ENCODE measurements at regions not wholly inside any gene's neighbourhood (a gene's known extent, or its start where the extent isn't known, plus 50 kb on each side); places are given as distances from the start of the nearest gene placed in this dataset.

DNA sequence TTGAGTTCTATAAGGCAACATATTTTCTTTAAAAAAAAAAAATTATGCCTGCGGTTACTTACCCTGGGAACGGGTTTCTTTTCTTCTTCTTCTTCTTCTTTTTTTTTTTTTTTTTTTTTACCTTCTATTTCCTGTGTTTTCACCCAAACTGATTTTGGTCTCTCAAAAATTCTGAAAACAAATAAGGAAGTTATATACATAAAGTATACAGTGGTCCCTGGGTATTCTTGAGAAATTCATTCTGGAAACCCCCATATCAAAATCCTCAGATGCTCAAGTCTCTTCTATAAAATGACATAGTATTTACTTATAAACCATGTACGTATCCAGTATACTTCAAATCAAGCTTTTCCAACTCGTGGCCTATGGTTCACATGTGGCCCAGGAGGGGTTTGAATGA, 326.7 kb downstream of the MAT2B start:
- Histone ChIP-seq H3K27ac (ENCODE audit: low read depth in 2 of 2, low read length in 1 of 2) (no peak overlapping the region), H3K9me3 (ENCODE audit: control insufficient read depth in 2 of 2, insufficient read depth in 1 of 2, low read depth in 1 of 2, low read length in 1 of 2) (no peaks in the 10 kb centered on the region), H3K4me1 (ENCODE audit: control insufficient read depth in 2 of 2, insufficient read depth in 2 of 2, low read length in 1 of 2) (no peaks in the 10 kb centered on the region), H3K27me3 (ENCODE audit: control insufficient read depth in 1 of 2, insufficient read depth in 2 of 2, low read length in 2 of 2) (no peaks in the 10 kb centered on the region), H3K4me3 (ENCODE audit: low read depth in 1 of 2, low read length in 2 of 2) (no peak overlapping the region), H3K36me3 (ENCODE audit: control insufficient read depth in 2 of 2, insufficient read depth in 2 of 2, low read length in 1 of 2) (no peaks in the 10 kb centered on the region)
- WGBS, 2 donors: 81 to 83% methylated on average over 4 of the region's 4 CpGs

DNA sequence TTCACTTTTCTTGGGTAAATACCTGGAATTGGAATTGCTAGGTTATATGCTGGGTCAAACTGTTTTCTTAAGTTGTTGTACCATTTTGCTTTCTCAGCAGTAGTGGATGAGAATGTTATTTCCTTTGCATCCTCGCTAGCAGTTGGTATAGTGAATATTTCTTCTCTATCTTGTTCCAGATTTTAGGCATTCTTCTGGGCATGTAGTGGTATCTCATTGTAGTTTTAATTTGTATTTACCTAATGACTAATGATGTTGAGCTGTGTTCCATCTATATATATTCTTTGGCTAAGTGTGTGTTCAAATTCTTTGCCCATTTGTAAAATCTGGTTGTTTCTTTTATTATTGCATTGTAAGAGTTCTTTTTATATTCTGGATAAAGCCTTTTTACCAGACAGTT, 333.3 kb downstream of the MAT2B start:
- H3K9me3 ChIP-seq (ENCODE audit: control insufficient read depth in 2 of 2, insufficient read depth in 1 of 2, low read depth in 1 of 2, low read length in 1 of 2): no peaks in the 10 kb centered on the region
- no peak overlapping the region for H3K4me3 ChIP-seq (ENCODE audit: low read depth in 1 of 2, low read length in 2 of 2)
- H3K27ac ChIP-seq (ENCODE audit: low read depth in 2 of 2, low read length in 1 of 2): no peak overlapping the region
- no peaks in the 10 kb centered on the region for H3K4me1 ChIP-seq (ENCODE audit: control insufficient read depth in 2 of 2, insufficient read depth in 2 of 2, low read length in 1 of 2)
- 67 to 80% methylated on average over 1 of the region's 1 CpG for WGBS, 2 donors
- H3K27me3 ChIP-seq (ENCODE audit: control insufficient read depth in 1 of 2, insufficient read depth in 2 of 2, low read length in 2 of 2): no peaks in the 10 kb centered on the region
- no peaks in the 10 kb centered on the region for H3K36me3 ChIP-seq (ENCODE audit: control insufficient read depth in 2 of 2, insufficient read depth in 2 of 2, low read length in 1 of 2)

DNA sequence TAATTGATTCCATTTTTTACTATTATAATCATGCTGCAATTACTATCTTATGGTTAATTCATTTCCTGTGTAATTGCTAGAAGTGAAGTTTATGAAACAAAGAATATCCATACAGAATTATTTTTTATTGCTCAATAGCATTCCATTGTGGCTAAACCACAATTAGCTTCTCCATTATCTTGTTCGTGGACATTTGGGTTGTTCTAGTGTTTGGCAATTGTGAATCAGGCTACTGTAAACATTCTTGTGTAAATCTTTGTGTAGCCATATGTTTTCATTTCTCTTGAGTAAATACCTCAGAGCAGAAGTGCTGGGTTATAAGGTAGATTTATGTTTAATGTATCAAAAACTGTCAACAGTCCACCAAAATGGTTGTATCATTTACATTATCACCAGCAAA, 341.1 kb downstream of the MAT2B start:
- H3K36me3 ChIP-seq (ENCODE audit: control insufficient read depth in 2 of 2, insufficient read depth in 2 of 2, low read length in 1 of 2): no peaks in the 10 kb centered on the region
- H3K4me1 ChIP-seq (ENCODE audit: control insufficient read depth in 2 of 2, insufficient read depth in 2 of 2, low read length in 1 of 2): no peaks in the 10 kb centered on the region
- WGBS, 2 donors: 15 to 31% methylated on average over 1 of the region's 1 CpG
- no peaks in the 10 kb centered on the region for H3K27me3 ChIP-seq (ENCODE audit: control insufficient read depth in 1 of 2, insufficient read depth in 2 of 2, low read length in 2 of 2)
- H3K9me3 ChIP-seq (ENCODE audit: control insufficient read depth in 2 of 2, insufficient read depth in 1 of 2, low read depth in 1 of 2, low read length in 1 of 2): no peaks in the 10 kb centered on the region
- H3K27ac ChIP-seq (ENCODE audit: low read depth in 2 of 2, low read length in 1 of 2): no peak overlapping the region
- H3K4me3 ChIP-seq (ENCODE audit: low read depth in 1 of 2, low read length in 2 of 2): no peak overlapping the region

DNA sequence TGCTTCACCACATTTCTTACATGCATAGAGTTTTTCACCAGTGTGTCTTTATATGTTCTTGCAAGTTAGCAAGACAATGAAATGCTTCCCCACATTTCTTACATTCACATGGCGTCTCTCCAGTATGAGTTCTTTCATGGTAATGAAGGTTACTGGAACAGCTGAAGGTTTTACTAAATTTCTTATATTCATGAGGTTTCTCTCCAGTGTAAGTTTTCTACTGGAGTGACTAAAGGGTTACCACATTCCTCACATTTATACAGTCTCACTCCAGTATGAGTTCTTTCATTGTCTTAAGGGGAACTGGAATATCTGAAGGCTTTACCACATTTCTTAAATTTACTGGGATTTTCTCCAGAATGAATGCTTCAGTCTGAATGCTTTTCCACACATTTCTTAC, 350.3 kb downstream of the MAT2B start:
- Histone ChIP-seq H3K36me3 (ENCODE audit: control insufficient read depth in 2 of 2, insufficient read depth in 2 of 2, low read length in 1 of 2) (no peaks in the 10 kb centered on the region), H3K27ac (ENCODE audit: low read depth in 2 of 2, low read length in 1 of 2) (no peak overlapping the region), H3K9me3 (ENCODE audit: control insufficient read depth in 2 of 2, insufficient read depth in 1 of 2, low read depth in 1 of 2, low read length in 1 of 2) (no peaks in the 10 kb centered on the region), H3K4me1 (ENCODE audit: control insufficient read depth in 2 of 2, insufficient read depth in 2 of 2, low read length in 1 of 2) (no peaks in the 10 kb centered on the region), H3K27me3 (ENCODE audit: control insufficient read depth in 1 of 2, insufficient read depth in 2 of 2, low read length in 2 of 2) (no peaks in the 10 kb centered on the region), H3K4me3 (ENCODE audit: low read depth in 1 of 2, low read length in 2 of 2) (no peak overlapping the region)
- WGBS, 2 donors: 82 to 87% methylated on average over 1 of the region's 1 CpG

DNA sequence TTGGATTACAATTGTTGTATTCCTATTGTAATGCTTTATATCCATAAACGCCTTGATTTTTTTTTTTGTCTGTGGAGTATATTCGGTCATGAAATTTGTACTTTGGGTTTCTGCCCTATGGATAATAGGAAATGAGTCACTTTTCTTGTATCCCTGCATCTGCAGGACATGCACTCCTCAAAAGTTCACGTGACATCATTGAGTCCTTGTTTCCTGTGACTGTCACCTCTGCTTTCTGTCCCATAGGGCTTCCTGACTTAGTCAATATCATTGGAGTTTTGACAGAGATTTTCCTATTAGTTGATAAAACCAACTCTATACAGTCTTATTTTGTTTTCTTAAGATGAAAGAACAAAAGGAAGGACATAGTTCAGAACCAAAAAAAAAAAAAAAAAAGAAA, 356.3 kb downstream of the MAT2B start:
- Histone ChIP-seq H3K4me3 (ENCODE audit: low read depth in 1 of 2, low read length in 2 of 2) (no peak overlapping the region), H3K27ac (ENCODE audit: low read depth in 2 of 2, low read length in 1 of 2) (no peak overlapping the region), H3K27me3 (ENCODE audit: control insufficient read depth in 1 of 2, insufficient read depth in 2 of 2, low read length in 2 of 2) (no peaks in the 10 kb centered on the region), H3K4me1 (ENCODE audit: control insufficient read depth in 2 of 2, insufficient read depth in 2 of 2, low read length in 1 of 2) (no peaks in the 10 kb centered on the region), H3K36me3 (ENCODE audit: control insufficient read depth in 2 of 2, insufficient read depth in 2 of 2, low read length in 1 of 2) (no peaks in the 10 kb centered on the region), H3K9me3 (ENCODE audit: control insufficient read depth in 2 of 2, insufficient read depth in 1 of 2, low read depth in 1 of 2, low read length in 1 of 2) (no peaks in the 10 kb centered on the region)
- 75 to 78% methylated on average over 3 of the region's 3 CpGs for WGBS, 2 donors

DNA sequence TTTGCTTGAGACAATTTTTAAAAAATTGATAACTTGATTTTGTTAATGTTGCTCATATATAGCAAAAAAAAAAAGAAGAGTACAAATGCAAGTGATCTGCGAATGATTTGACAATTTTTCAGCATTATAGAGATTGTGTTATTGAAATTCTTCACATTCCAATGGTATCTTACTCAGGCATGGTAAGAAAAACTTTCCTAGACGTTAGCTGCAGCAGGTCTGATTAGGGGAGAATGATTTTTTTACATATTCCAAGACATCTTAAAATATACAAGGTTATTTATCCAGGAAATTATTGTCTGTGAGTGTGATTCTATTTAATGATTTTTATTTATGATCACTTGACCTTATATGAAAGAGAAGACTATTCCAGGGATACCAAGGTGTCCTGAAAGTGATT, 361.9 kb downstream of the MAT2B start:
- no peaks in the 10 kb centered on the region for H3K9me3 ChIP-seq (ENCODE audit: control insufficient read depth in 2 of 2, insufficient read depth in 1 of 2, low read depth in 1 of 2, low read length in 1 of 2)
- no peaks in the 10 kb centered on the region for H3K4me1 ChIP-seq (ENCODE audit: control insufficient read depth in 2 of 2, insufficient read depth in 2 of 2, low read length in 1 of 2)
- no peaks in the 10 kb centered on the region for H3K27me3 ChIP-seq (ENCODE audit: control insufficient read depth in 1 of 2, insufficient read depth in 2 of 2, low read length in 2 of 2)
- 44 to 45% methylated on average over 2 of the region's 2 CpGs for WGBS, 2 donors
- H3K36me3 ChIP-seq (ENCODE audit: control insufficient read depth in 2 of 2, insufficient read depth in 2 of 2, low read length in 1 of 2): no peaks in the 10 kb centered on the region
- H3K27ac ChIP-seq (ENCODE audit: low read depth in 2 of 2, low read length in 1 of 2): no peak overlapping the region
- no peak overlapping the region for H3K4me3 ChIP-seq (ENCODE audit: low read depth in 1 of 2, low read length in 2 of 2)

DNA sequence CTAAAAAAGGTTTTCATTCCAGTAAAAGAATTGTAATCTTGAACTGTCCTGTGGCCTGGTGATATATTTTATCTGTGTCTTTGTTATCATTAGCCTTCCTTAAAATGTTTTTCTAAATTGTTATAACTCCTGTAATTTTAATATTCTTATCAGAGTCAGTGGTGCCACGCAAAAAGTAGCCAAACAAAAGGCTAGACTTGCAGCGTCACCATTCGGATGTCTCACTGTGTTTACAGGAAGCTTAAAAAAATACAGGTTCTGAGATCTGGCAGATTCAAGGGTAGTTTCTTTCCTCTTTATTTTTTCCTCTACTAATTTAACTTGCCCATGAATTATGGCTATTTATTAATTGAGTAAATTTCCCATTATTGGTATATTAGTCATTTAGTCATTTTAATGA, 362.3 kb downstream of the MAT2B start:
- Histone ChIP-seq H3K9me3 (ENCODE audit: control insufficient read depth in 2 of 2, insufficient read depth in 1 of 2, low read depth in 1 of 2, low read length in 1 of 2) (no peaks in the 10 kb centered on the region), H3K4me3 (ENCODE audit: low read depth in 1 of 2, low read length in 2 of 2) (no peak overlapping the region), H3K36me3 (ENCODE audit: control insufficient read depth in 2 of 2, insufficient read depth in 2 of 2, low read length in 1 of 2) (no peaks in the 10 kb centered on the region), H3K27me3 (ENCODE audit: control insufficient read depth in 1 of 2, insufficient read depth in 2 of 2, low read length in 2 of 2) (no peaks in the 10 kb centered on the region), H3K4me1 (ENCODE audit: control insufficient read depth in 2 of 2, insufficient read depth in 2 of 2, low read length in 1 of 2) (no peaks in the 10 kb centered on the region), H3K27ac (ENCODE audit: low read depth in 2 of 2, low read length in 1 of 2) (no peak overlapping the region)
- WGBS, 2 donors: 49 to 63% methylated on average over 3 of the region's 3 CpGs

DNA sequence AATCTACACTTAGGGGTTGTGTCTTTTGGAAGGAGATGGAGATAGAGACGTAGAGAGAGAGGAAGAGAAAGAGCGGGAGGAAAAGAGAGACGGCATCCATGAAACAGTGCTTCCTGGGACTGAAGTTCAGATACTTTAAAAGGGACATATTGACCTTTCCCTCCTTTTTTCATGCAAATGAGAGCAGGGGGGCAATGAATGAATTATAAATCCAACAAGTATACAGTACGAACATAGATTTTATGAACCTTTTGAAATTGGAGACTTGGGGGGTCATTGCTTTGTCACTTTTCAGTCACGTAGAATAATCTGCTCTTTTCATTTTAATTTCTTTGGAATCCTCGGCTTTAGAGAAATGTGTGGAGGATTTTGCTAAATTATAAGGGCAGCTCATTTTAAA, 364.2 kb downstream of the MAT2B start:
- no peaks in the 10 kb centered on the region for H3K27me3 ChIP-seq (ENCODE audit: control insufficient read depth in 1 of 2, insufficient read depth in 2 of 2, low read length in 2 of 2)
- no peak overlapping the region for H3K27ac ChIP-seq (ENCODE audit: low read depth in 2 of 2, low read length in 1 of 2)
- H3K4me3 ChIP-seq (ENCODE audit: low read depth in 1 of 2, low read length in 2 of 2): no peak overlapping the region
- no peaks in the 10 kb centered on the region for H3K9me3 ChIP-seq (ENCODE audit: control insufficient read depth in 2 of 2, insufficient read depth in 1 of 2, low read depth in 1 of 2, low read length in 1 of 2)
- no peaks in the 10 kb centered on the region for H3K36me3 ChIP-seq (ENCODE audit: control insufficient read depth in 2 of 2, insufficient read depth in 2 of 2, low read length in 1 of 2)
- WGBS, 2 donors: 86% methylated on average over 6 of the region's 6 CpGs
- no peaks in the 10 kb centered on the region for H3K4me1 ChIP-seq (ENCODE audit: control insufficient read depth in 2 of 2, insufficient read depth in 2 of 2, low read length in 1 of 2)

DNA sequence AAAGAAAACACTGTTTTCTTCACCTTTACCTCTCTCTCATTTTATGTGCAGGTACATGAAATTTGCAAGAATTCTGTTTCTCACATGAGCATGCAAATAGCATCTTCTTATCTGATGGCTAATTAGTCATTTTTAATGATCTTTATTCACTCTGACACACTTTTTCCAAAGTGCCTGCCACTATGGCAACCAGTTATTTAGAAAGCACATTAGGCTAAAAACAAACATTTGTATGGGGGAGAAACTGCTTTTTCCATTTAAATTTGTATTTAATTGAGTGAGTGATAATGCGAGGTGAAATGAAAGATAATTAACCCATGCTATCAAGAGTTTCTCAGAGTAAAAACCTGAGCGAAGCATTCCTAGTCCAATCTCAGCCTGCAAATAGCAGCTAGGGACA, 365.0 kb downstream of the MAT2B start:
- H3K9me3 ChIP-seq (ENCODE audit: control insufficient read depth in 2 of 2, insufficient read depth in 1 of 2, low read depth in 1 of 2, low read length in 1 of 2): no peaks in the 10 kb centered on the region
- no peak overlapping the region for H3K4me3 ChIP-seq (ENCODE audit: low read depth in 1 of 2, low read length in 2 of 2)
- no peaks in the 10 kb centered on the region for H3K36me3 ChIP-seq (ENCODE audit: control insufficient read depth in 2 of 2, insufficient read depth in 2 of 2, low read length in 1 of 2)
- WGBS, 2 donors: 41 to 56% methylated on average over 2 of the region's 2 CpGs
- no peak overlapping the region for H3K27ac ChIP-seq (ENCODE audit: low read depth in 2 of 2, low read length in 1 of 2)
- H3K27me3 ChIP-seq (ENCODE audit: control insufficient read depth in 1 of 2, insufficient read depth in 2 of 2, low read length in 2 of 2): no peaks in the 10 kb centered on the region
- no peaks in the 10 kb centered on the region for H3K4me1 ChIP-seq (ENCODE audit: control insufficient read depth in 2 of 2, insufficient read depth in 2 of 2, low read length in 1 of 2)

DNA sequence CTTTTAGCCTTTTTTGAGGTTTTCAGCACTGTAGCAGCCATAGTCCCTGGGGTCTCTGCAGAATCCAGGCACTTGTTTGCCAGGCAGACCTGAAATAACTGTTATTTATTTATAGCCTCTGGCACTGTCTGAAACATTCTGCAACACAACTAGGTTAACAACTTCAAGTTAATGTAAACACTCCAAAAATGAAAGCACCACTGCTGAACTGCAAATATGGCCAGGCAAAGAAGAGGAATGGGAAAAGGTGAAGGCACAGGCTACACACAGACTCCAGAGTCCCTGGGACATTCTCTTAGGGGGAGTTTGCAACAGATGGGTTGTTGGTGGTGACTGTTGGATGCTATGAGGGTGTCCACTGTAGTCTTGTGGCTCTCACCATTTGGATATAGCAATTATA, 369.0 kb downstream of the MAT2B start:
- Histone ChIP-seq H3K27ac (ENCODE audit: low read depth in 2 of 2, low read length in 1 of 2) (no peak overlapping the region), H3K36me3 (ENCODE audit: control insufficient read depth in 2 of 2, insufficient read depth in 2 of 2, low read length in 1 of 2) (no peaks in the 10 kb centered on the region), H3K9me3 (ENCODE audit: control insufficient read depth in 2 of 2, insufficient read depth in 1 of 2, low read depth in 1 of 2, low read length in 1 of 2) (no peaks in the 10 kb centered on the region), H3K27me3 (ENCODE audit: control insufficient read depth in 1 of 2, insufficient read depth in 2 of 2, low read length in 2 of 2) (no peaks in the 10 kb centered on the region), H3K4me1 (ENCODE audit: control insufficient read depth in 2 of 2, insufficient read depth in 2 of 2, low read length in 1 of 2) (no peaks in the 10 kb centered on the region), H3K4me3 (ENCODE audit: low read depth in 1 of 2, low read length in 2 of 2) (no peak overlapping the region)
